ENCODE measurements at regions not wholly inside any gene's neighbourhood (a gene's known extent, or its start where the extent isn't known, plus 50 kb on each side); places are given as distances from the start of the nearest gene placed in this dataset.
"Not testable (repeated sequence)": the region's sequence is repeated elsewhere in the genome, so short reads cannot be mapped to it uniquely, and the experiment has no call there.

- FAIRE-seq, result no peak
Measured at GRCh38 chr4:101415962-101416361, 68.6 kb upstream of the PPP3CA start.

GRCh38 chr4:101414496-101414895, 67.2 kb upstream of the PPP3CA start:
- no peak for FAIRE-seq

GRCh38 chr4:101411926-101412325, 64.6 kb upstream of the PPP3CA start:
- no peak for FAIRE-seq

- FAIRE-seq, result not testable (repeated sequence)
Measured at GRCh38 chr4:101411281-101411910, 64.1 kb upstream of the PPP3CA start.

- FAIRE-seq, result no peak
Measured at GRCh38 chr4:101400096-101400495, 52.8 kb upstream of the PPP3CA start.

- FAIRE-seq, result no peak
Measured at GRCh38 chr4:101398807-101399206, 51.5 kb upstream of the PPP3CA start.
